ENCODE measurements at regions not wholly inside any gene's neighbourhood (a gene's known extent, or its start where the extent isn't known, plus 50 kb on each side); places are given as distances from the start of the nearest gene placed in this dataset.

- DNase-seq: no peak
Observed at GRCh38 chr5:156154757-156155156, 172.2 kb upstream of the SGCD start.

- no peak for DNase-seq
Observed at GRCh38 chr5:156155598-156155997, 171.4 kb upstream of the SGCD start.

- no peak for DNase-seq
Observed at GRCh38 chr5:156164306-156164705, 162.7 kb upstream of the SGCD start.

GRCh38 chr5:156169495-156169894 is 157.5 kb upstream of the SGCD start:
- no peak for DNase-seq

GRCh38 chr5:156170351-156170961 is 156.5 kb upstream of the SGCD start:
- DNase-seq: no peak

GRCh38 chr5:156174225-156174624 is 152.7 kb upstream of the SGCD start:
- no peak for DNase-seq

GRCh38 chr5:156178117-156178516 is 148.8 kb upstream of the SGCD start:
- DNase-seq: no peak

GRCh38 chr5:156181656-156182055 is 145.3 kb upstream of the SGCD start:
- no peak for DNase-seq

GRCh38 chr5:156182174-156182967 is 144.6 kb upstream of the SGCD start:
- no peak for DNase-seq

- DNase-seq: no peak
Observed at GRCh38 chr5:156186760-156187159, 140.2 kb upstream of the SGCD start.

GRCh38 chr5:156188016-156188415 is 138.9 kb upstream of the SGCD start:
- no peak for DNase-seq

GRCh38 chr5:156189628-156190027 is 137.3 kb upstream of the SGCD start:
- DNase-seq: no peak

- DNase-seq: no peak
Observed at GRCh38 chr5:156191547-156191946, 135.4 kb upstream of the SGCD start.

GRCh38 chr5:156197042-156197635 is 129.8 kb upstream of the SGCD start:
- no peak for DNase-seq

GRCh38 chr5:156199045-156199444 is 127.9 kb upstream of the SGCD start:
- no peak for DNase-seq

GRCh38 chr5:156200938-156201787 is 125.8 kb upstream of the SGCD start:
- no peak for DNase-seq

GRCh38 chr5:156201788-156202403 is 125.1 kb upstream of the SGCD start:
- no peak for DNase-seq

- DNase-seq: no peak
Observed at GRCh38 chr5:156208271-156208670, 118.7 kb upstream of the SGCD start.

- DNase-seq: no peak
Observed at GRCh38 chr5:156218367-156219158, 108.4 kb upstream of the SGCD start.

GRCh38 chr5:156219483-156220005 is 107.4 kb upstream of the SGCD start:
- DNase-seq: no peak

GRCh38 chr5:156221816-156222215 is 105.1 kb upstream of the SGCD start:
- DNase-seq: no peak

- no peak for DNase-seq
Observed at GRCh38 chr5:156223547-156223946, 103.4 kb upstream of the SGCD start.

Data from CD4-positive, alpha-beta T cell treated with Interleukin-1 beta for 1 hour (primary cell).